Medulla oblongata (tissue), 1 donor: ENCODE measurements at regions not wholly inside any gene's neighbourhood (a gene's known extent, or its start where the extent isn't known, plus 50 kb on each side); places are given as distances from the start of the nearest gene placed in this dataset.

ENCODE experiments used
- DNase-seq: peaks from one replicate; pipeline ENCODE4 v3.0.0-alpha.2; 2015; ENCODE audit errors: extremely low spot score

- DNase-seq = no peak
These were observed 433.7 kb upstream of the TPK1 start for GRCh38 chr7:145269418-145270161.

GRCh38 chr7:145265180-145265579 is 429.3 kb upstream of the TPK1 start:
- no peak for DNase-seq

GRCh38 chr7:145263886-145264285 is 428.0 kb upstream of the TPK1 start:
- DNase-seq = no peak

GRCh38 chr7:145252031-145252430 is 416.2 kb upstream of the TPK1 start:
- no peak for DNase-seq

- DNase-seq = no peak
These were observed 388.9 kb upstream of the TPK1 start for GRCh38 chr7:145224775-145225174.

GRCh38 chr7:145219461-145219860 is 383.6 kb upstream of the TPK1 start:
- DNase-seq = no peak

GRCh38 chr7:145216866-145217265 is 381.0 kb upstream of the TPK1 start:
- no peak for DNase-seq

GRCh38 chr7:145212050-145212449 is 376.2 kb upstream of the TPK1 start:
- peak; percentile 8 for DNase-seq

- DNase-seq = no peak
These were observed 375.4 kb upstream of the TPK1 start for GRCh38 chr7:145211211-145211610.

- DNase-seq = no peak
These were observed 358.1 kb upstream of the TPK1 start for GRCh38 chr7:145193951-145194350.

GRCh38 chr7:145184956-145185355 is 349.1 kb upstream of the TPK1 start:
- DNase-seq = no peak

GRCh38 chr7:145183069-145183468 is 347.2 kb upstream of the TPK1 start:
- DNase-seq = no peak

- DNase-seq = no peak
These were observed 339.5 kb upstream of the TPK1 start for GRCh38 chr7:145175366-145175765.

GRCh38 chr7:145169908-145170307 is 334.1 kb upstream of the TPK1 start:
- no peak for DNase-seq

GRCh38 chr7:145168879-145169278 is 333.0 kb upstream of the TPK1 start:
- DNase-seq = no peak

GRCh38 chr7:145168427-145168826 is 332.6 kb upstream of the TPK1 start:
- DNase-seq = no peak

GRCh38 chr7:145156834-145157233 is 321.0 kb upstream of the TPK1 start:
- no peak for DNase-seq

- DNase-seq = no peak
These were observed 316.7 kb upstream of the TPK1 start for GRCh38 chr7:145152589-145152988.

GRCh38 chr7:145151676-145152075 is 315.8 kb upstream of the TPK1 start:
- DNase-seq = no peak

GRCh38 chr7:145147865-145148264 is 312.0 kb upstream of the TPK1 start:
- DNase-seq = no peak

GRCh38 chr7:145143685-145144084 is 307.8 kb upstream of the TPK1 start:
- DNase-seq = no peak

- DNase-seq = no peak
These were observed 298.5 kb upstream of the TPK1 start for GRCh38 chr7:145134377-145134776.

- DNase-seq = no peak
These were observed 287.6 kb upstream of the TPK1 start for GRCh38 chr7:145123502-145123901.

- peak; percentile 9 for DNase-seq
These were observed 270.1 kb upstream of the TPK1 start for GRCh38 chr7:145106001-145106400.
